Fibroblast of lung (primary cell): ENCODE measurements at regions not wholly inside any gene's neighbourhood (a gene's known extent, or its start where the extent isn't known, plus 50 kb on each side); places are given as distances from the start of the nearest gene placed in this dataset.

Source experiments
- DNase-seq, 2 donors: peaks; one replicate each; pipeline versions ENCODE4 v3.0.0 to v3.0.0-alpha.2; 2010; ENCODE audit warnings: low read depth in 2 of 2
- H2AFZ ChIP-seq: 2 replicates; pipeline ENCODE4 v1.5.1; 2012; ENCODE audit warnings: low read length, control low read depth, inconsistent platforms
- H3K27ac ChIP-seq: 2 replicates; pipeline ENCODE4 v1.5.1; 2011; ENCODE audit warnings: low read length, control low read depth; ENCODE audit not compliant: insufficient read depth
- H3K27me3 ChIP-seq: 2 replicates; pipeline ENCODE4 v1.5.1; 2011; ENCODE audit warnings: mild to moderate bottlenecking, low read length; ENCODE audit not compliant: control insufficient read depth, insufficient read depth
- H3K36me3 ChIP-seq: 2 replicates; pipeline ENCODE4 v1.5.1; 2011; ENCODE audit warnings: low read length; ENCODE audit not compliant: control insufficient read depth, insufficient read depth
- H3K4me1 ChIP-seq: 2 replicates; pipeline ENCODE4 v1.5.1; 2011; ENCODE audit warnings: low read length; ENCODE audit not compliant: control insufficient read depth, insufficient read depth; ENCODE audit errors: extremely low read depth
- H3K4me2 ChIP-seq: 2 replicates; pipeline ENCODE4 v1.5.1; 2011; ENCODE audit warnings: low read length, control low read depth; ENCODE audit not compliant: insufficient read depth; ENCODE audit errors: extremely low read depth
- H3K4me3 ChIP-seq, 4 experiments: fragments of 200-600 bp in 1 of 4; sonication (generic) in 1 of 4; replicated peaks in 1 of 4; 2 replicates each; pipeline ENCODE4 v1.5.1; 2011 to 2016; ENCODE audit warnings: low read length in 4 of 4, low read depth in 3 of 4, mild to moderate bottlenecking in 3 of 4, control low read depth in 2 of 4, inconsistent platforms in 1 of 4, mixed read lengths in 1 of 4; ENCODE audit not compliant: insufficient read depth in 1 of 4; ENCODE audit errors: control extremely low read depth in 1 of 4
- H3K79me2 ChIP-seq: 2 replicates; pipeline ENCODE4 v1.5.1; 2012; ENCODE audit warnings: mild to moderate bottlenecking, low read length, inconsistent platforms; ENCODE audit not compliant: control insufficient read depth, insufficient read depth
- H3K9ac ChIP-seq: 2 replicates; pipeline ENCODE4 v1.5.1; 2011; ENCODE audit warnings: mild to moderate bottlenecking, low read length, control low read depth; ENCODE audit not compliant: insufficient read depth
- H3K9me3 ChIP-seq: 2 replicates; pipeline ENCODE4 v1.5.1; 2012; ENCODE audit warnings: low read depth, low read length; ENCODE audit not compliant: control insufficient read depth, insufficient read depth
- H4K20me1 ChIP-seq: 2 replicates; pipeline ENCODE4 v1.5.1; 2011; ENCODE audit warnings: low read length; ENCODE audit not compliant: control insufficient read depth, insufficient read depth; ENCODE audit errors: extremely low read depth
- EZH2 ChIP-seq: IDR thresholded peaks from 2 replicates; pipeline ENCODE4 v1.5.1; 2012; ENCODE audit warnings: low read length, control low read depth, mild to moderate bottlenecking; ENCODE audit errors: missing control alignments
- TF ChIP-seq, protein P1 (sequence below), 2 donors: IDR thresholded peaks in 1 of 2; conservative IDR thresholded peaks in 1 of 2; 1 replicate in 1 of 2; 2 replicates in 1 of 2; pipeline ENCODE4 v1.5.1; 2011 to 2012; ENCODE audit warnings: low read length in 2 of 2, control low read depth in 1 of 2, inconsistent platforms in 1 of 2, low read depth in 1 of 2, mild to moderate bottlenecking in 1 of 2

DNA sequence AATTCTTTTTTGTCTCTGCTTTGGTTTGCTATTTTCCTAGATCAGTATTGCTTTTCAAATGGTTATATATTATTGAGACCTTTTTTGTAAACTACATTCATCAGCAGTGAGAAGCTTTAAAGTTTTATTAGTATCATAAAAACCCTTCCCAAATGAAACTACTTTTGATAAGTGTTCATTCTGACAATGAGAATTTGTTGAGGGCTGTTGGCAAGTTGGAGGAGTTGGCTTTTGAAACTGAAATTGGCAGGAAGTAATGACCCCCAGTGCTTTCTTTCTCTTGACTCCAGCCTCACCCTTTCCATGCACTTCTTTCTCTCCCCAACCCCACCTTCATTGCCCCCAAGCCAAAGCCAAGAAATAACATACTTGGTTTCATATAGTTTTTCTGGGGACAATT is 113.8 kb downstream of the ZIC5 start:
- H2AFZ ChIP-seq: no peak overlapping the region

DNA sequence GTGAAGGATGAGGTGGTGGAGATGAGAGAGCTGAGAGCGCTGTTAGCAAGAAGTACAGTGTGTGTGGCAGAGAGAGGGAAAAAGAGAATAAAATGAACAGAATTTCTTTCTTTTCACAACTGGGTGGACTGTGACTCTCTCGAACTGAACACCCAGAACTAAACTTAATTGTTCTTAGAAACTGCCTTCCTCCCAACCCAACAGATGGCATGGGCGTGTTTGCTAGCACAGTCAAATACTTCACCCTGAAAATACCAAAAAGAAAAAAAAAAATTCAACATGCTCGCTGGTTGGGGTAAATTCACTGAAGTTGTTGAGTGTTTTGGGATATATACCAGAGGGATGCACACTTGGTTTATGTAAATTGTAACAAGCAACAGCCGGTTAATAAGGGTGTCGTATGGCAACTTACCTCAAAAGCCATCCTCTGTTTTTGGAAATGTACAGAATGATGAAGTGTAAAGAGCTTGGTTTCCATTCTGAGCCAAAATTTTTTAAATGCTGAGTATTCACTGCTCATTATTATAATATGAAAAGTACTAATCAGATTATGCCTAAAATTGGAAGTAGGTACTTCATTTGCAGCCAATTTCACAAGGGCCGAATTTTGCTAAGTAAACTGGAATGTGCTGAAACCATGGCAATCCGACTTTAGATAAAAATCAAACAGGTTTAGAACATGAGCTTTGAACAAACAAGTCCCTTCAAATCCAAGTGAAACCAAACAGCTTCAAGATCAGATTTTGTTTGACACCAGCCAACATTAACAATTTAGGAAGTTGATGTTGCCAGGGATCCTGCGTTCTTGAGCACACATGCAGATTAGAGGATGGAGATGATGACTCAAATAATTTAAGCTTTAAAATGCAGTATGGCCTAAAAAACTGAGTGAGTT is 115.8 kb downstream of the ZIC5 start:
- no peaks in the 10 kb centered on the region for H3K79me2 ChIP-seq
- no peak for DNase-seq
- H2AFZ ChIP-seq: no peak overlapping the region

More for the DNA sequence above, 113.8 kb downstream of the ZIC5 start:
- Histone ChIP-seq H4K20me1 (no peaks in the 10 kb centered on the region), H3K9ac (no peak overlapping the region), H3K4me3 (no peak overlapping the region), H3K4me1 (no peaks in the 10 kb centered on the region), H3K27ac (no peak overlapping the region), H3K79me2 (no peaks in the 10 kb centered on the region), H3K4me2 (no peak overlapping the region), H3K9me3 (no peaks in the 10 kb centered on the region), H3K27me3 (no peaks in the 10 kb centered on the region), H3K36me3 (no peaks in the 10 kb centered on the region)
- no peak for DNase-seq
- TF ChIP-seq, protein P1, sequence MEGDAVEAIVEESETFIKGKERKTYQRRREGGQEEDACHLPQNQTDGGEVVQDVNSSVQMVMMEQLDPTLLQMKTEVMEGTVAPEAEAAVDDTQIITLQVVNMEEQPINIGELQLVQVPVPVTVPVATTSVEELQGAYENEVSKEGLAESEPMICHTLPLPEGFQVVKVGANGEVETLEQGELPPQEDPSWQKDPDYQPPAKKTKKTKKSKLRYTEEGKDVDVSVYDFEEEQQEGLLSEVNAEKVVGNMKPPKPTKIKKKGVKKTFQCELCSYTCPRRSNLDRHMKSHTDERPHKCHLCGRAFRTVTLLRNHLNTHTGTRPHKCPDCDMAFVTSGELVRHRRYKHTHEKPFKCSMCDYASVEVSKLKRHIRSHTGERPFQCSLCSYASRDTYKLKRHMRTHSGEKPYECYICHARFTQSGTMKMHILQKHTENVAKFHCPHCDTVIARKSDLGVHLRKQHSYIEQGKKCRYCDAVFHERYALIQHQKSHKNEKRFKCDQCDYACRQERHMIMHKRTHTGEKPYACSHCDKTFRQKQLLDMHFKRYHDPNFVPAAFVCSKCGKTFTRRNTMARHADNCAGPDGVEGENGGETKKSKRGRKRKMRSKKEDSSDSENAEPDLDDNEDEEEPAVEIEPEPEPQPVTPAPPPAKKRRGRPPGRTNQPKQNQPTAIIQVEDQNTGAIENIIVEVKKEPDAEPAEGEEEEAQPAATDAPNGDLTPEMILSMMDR (conservative IDR thresholded peaks at IDR 0.05 in 1 of 2, IDR thresholded peaks at IDR 0.05 in 1 of 2; ENCODE audit: low read depth in 1 of 2, low read length in 2 of 2): no peak
- no peak for TF ChIP-seq EZH2

DNA sequence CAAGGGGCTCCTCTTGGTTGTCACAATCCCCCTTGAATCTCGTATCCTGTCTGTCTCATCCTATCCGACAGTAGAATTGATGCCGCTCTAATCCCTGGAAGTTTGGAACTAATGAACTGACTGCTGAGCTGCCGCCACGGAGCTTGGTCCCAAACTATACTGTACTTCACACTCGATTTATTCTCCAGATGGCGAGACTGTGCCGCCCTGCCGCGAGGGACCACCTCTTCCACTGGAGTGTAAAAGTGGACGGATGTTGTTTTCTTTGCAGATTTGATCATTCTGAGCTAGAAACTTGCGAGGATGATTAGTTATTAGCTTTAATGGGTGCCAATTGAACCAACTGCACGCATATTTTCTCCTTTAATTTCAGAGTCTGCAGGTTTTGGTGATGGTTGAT is 117.2 kb downstream of the ZIC5 start:
- Histone ChIP-seq H3K9ac (no peak overlapping the region), H3K27ac (no peak overlapping the region)

More for the DNA sequence above, 115.8 kb downstream of the ZIC5 start:
- Histone ChIP-seq H3K36me3 (no peaks in the 10 kb centered on the region), H3K4me3 (no peak overlapping the region), H3K27ac (no peak overlapping the region), H3K9me3 (no peaks in the 10 kb centered on the region), H4K20me1 (no peaks in the 10 kb centered on the region), H3K27me3 (no peaks in the 10 kb centered on the region), H3K4me2 (no peak overlapping the region), H3K4me1 (no peaks in the 10 kb centered on the region), H3K9ac (no peak overlapping the region)
- no peak for TF ChIP-seq EZH2
- TF ChIP-seq, protein P1 (conservative IDR thresholded peaks at IDR 0.05 in 1 of 2, IDR thresholded peaks at IDR 0.05 in 1 of 2; ENCODE audit: low read depth in 1 of 2, low read length in 2 of 2): no peak

More for the DNA sequence above, 117.2 kb downstream of the ZIC5 start:
- no peak for DNase-seq
- H3K4me2 ChIP-seq: no peak overlapping the region
- H3K36me3 ChIP-seq: no peaks in the 10 kb centered on the region
- no peaks in the 10 kb centered on the region for H3K27me3 ChIP-seq
- H3K4me1 ChIP-seq: no peaks in the 10 kb centered on the region
- no peak overlapping the region for H3K4me3 ChIP-seq
- H2AFZ ChIP-seq: no peak overlapping the region
- TF ChIP-seq EZH2: no peak
- TF ChIP-seq, protein P1 (conservative IDR thresholded peaks at IDR 0.05 in 1 of 2, IDR thresholded peaks at IDR 0.05 in 1 of 2; ENCODE audit: low read depth in 1 of 2, low read length in 2 of 2): no peak
- no peaks in the 10 kb centered on the region for H3K9me3 ChIP-seq
- no peaks in the 10 kb centered on the region for H4K20me1 ChIP-seq
- H3K79me2 ChIP-seq: no peaks in the 10 kb centered on the region
